ENCODE measurements at regions not wholly inside any gene's neighbourhood (a gene's known extent, or its start where the extent isn't known, plus 50 kb on each side); places are given as distances from the start of the nearest gene placed in this dataset.
A peak's percentile ranks its signal among the peaks of the same experiment; 100 is the strongest.

DNA sequence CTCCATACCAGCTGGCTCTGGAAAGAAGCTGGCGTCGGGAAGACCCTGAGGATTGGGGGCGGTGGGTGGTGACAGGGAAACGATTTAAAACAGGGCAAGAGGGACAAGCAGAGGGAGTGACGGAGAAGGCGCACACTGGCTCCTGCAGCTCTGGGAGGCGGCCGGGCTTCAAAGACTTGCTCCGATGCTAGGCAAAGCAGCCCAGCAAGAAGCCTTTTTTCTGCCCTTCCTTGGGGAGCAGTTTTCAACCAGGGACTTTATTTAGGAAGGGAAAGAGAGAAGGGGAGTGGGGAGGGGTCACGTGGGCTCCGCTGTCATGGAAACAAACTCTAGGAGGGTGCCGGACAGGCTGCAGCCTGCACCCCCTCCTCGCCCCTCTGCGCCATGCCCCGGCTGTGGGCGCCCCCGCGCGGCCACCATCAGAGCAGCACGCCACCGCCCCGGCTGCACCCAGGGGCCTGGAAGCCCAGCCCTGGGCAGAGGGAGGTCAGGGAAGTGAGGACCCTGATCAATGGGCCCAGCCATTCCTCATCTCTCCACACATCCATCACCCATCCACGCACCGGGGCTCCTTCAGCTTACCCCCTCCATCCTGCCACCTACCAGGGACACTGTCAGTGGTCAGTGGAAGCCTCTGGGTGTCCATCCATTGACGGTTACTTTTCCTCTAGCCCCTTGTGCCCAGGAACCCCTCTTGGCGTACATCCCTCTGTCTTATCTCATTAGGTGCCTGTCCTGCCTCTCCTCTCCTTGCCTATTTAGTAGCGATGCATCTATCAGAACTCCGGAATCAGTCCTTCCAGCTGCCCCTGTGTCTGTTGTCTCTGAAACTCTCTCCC is 66.6 kb upstream of the CCDC167 start:
- peak; percentile 76 to 83 (median 77) for TF ChIP-seq CTCF (IDR thresholded peaks at IDR 0.05)
- TF ChIP-seq EP300 (IDR thresholded peaks at IDR 0.05), result no peak
- TF ChIP-seq POLR2A (IDR thresholded peaks at IDR 0.05), result no peak
